HG02798 (cell line): ENCODE measurements at regions not wholly inside any gene's neighbourhood (a gene's known extent, or its start where the extent isn't known, plus 50 kb on each side); places are given as distances from the start of the nearest gene placed in this dataset.

Experiments used
- ATAC-seq: cut with Tn5 transposase; IDR thresholded peaks from one replicate; pipeline ENCODE4 v1.9.1; 2021; ENCODE audit warnings: mild to moderate bottlenecking; ENCODE audit not compliant: unreplicated experiment, poor library complexity

GRCh38 chr4:52212702-52213101 lies 161.6 kb downstream of the SPATA18 start:
- ATAC-seq, result no peak

DNA sequence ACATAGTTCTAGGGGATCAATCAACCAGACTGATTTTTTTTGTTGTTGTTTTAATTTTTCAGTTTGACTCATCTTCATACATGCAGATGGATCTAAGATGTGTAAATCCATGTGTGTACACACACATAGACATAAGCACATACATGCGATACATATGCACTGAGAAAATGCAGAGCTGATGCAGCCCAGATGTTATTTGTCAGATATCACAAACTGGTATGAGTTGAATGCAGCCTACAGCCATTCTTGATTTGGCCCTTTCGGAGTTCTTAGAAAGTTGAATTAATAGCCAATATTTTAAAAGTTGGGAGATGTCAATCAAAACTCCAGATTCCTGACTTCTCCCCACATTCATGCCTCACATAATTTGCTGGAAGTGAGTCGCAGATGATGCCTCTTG lies 180.4 kb downstream of the SPATA18 start:
- ATAC-seq, result no peak

- ATAC-seq, result no peak
These were observed 183.7 kb downstream of the SPATA18 start for GRCh38 chr4:52234561-52235440.

GRCh38 chr4:52235552-52236201 lies 184.6 kb downstream of the SPATA18 start:
- no peak for ATAC-seq

GRCh38 chr4:52241916-52242315 lies 190.8 kb downstream of the SPATA18 start:
- no peak for ATAC-seq

DNA sequence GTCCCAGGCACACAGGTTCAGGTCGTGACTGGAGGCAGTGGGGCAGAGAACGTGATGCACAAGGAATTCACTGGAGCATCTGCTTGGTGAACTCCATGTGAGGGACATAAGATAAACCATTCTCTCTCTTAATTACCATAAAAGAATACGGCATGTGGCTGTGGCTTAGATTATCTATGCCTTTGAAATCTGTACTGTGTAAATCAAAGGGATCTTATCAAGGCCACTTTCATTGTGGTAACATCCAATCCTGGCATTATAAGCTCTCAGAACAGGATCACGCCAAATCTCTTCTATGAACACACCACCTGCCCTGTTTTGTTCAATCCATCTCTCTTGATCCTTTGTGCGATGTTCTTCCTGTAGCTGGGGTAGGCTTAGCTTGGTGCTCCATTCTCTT lies 192.3 kb downstream of the SPATA18 start:
- ATAC-seq, result no peak

DNA sequence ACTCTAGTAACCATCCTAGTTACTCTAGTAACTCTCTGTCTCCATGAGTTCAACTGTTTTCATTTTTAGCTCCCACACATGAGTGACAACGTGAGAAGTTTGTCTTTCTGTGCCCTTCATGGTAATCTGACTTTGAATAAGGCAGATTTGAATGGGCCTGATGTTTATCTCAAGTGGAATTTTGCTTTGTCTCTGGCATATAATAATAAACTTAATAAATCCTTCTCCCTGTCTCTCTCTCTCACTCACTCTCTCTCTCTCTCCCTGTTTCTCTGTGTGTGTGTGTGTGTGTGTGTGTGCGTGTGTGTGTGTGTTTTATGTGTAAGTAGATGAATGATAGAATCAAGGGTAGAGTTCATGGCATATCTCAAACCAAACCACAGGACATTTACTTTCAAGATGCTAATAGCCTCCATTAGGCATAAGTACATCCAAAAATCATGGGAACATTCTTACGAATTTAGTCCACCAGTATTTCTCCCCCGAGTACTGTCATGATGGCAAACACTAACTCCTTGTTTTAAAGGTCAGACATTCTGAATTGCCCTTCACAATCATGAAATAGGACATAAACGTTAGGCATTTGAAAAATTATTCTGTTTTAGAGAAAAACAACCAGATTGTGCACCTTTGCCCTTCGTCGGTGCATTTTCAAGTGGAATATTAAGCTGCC lies 193.1 kb downstream of the SPATA18 start:
- ATAC-seq, result no peak

GRCh38 chr4:52244848-52245247 lies 193.7 kb downstream of the SPATA18 start:
- no peak for ATAC-seq

DNA sequence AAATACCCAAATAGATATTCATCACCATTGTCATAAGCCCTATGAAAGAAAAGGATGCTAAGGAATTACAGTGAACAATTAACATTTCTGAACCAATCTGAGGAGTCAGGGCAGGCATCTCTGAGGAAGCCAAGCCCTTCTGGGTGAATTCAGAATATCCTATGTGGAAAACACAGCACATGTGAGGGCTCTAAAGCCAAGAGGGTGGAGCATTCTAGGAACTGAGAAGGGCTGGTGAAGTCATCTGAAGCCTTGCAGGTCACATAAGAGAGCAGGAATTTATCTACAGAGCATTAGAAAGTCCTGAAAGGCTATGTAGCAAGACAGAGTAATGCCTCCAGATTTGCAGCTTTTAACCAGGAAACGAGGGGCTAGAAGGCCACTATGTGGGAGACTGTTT lies 195.7 kb downstream of the SPATA18 start:
- ATAC-seq, result no peak

- ATAC-seq, result no peak
These were observed 196.8 kb downstream of the SPATA18 start for GRCh38 chr4:52247941-52248340.

- no peak for ATAC-seq
These were observed 197.7 kb downstream of the SPATA18 start for GRCh38 chr4:52248820-52249219.

DNA sequence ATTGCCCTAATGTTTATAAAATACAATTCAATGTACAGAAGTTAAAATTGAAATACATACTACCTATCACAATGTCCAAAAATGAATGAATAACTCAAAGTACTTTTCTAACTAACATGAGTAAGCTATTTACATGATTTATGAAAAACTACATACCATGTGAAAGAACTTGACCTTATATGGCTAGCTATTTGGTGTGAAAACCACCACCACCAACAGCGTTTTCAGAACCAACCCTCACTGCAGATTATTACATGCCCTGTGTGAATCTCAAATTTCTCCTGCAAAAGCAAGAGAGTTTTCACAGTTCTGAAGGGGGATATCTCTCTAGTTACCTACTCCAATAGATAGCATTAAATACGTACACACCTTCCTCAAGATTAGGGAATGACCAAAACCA lies 198.5 kb downstream of the SPATA18 start:
- ATAC-seq, result no peak

DNA sequence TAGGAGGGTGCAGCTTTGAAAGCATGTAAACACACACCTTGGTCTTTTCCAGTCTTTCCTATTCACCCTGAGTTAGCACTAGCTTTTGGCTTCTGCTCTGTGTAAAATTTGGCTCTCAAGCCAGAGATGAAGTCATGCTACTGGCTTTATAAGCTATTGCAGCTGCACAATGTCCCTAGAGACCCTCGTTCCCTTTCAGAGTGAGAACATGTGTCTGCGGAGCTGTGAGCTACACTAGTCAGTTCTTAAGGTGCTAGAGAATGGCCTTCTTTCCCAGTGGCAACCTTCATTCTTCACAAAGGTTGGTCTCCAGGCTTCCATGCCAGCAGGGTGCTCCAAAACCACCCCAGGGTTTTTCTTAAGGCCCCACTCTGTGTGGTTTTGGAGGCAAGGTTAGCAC lies 199.1 kb downstream of the SPATA18 start:
- ATAC-seq, result no peak

GRCh38 chr4:52251864-52252263 lies 200.8 kb downstream of the SPATA18 start:
- no peak for ATAC-seq

DNA sequence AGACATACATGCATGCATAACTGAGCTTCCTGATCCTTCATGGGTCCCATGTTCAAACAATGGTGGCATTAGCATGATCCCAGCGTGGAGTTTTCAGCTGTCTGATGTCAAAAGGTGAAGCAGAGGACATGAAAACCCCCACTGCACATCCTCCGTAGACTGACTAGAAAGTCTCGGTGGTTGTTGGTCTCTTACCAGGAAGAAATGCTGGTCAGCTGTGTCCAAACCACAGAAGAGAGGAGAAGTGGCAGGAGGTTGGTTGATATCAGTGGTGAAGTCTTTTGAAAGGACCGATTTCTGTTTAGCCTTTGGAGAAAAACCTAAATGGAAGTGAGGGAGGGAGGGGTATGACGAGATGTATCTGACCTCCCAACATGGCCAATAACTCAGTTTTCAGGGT lies 201.9 kb downstream of the SPATA18 start:
- no peak for ATAC-seq

GRCh38 chr4:52256522-52256921 lies 205.4 kb downstream of the SPATA18 start:
- ATAC-seq, result no peak

DNA sequence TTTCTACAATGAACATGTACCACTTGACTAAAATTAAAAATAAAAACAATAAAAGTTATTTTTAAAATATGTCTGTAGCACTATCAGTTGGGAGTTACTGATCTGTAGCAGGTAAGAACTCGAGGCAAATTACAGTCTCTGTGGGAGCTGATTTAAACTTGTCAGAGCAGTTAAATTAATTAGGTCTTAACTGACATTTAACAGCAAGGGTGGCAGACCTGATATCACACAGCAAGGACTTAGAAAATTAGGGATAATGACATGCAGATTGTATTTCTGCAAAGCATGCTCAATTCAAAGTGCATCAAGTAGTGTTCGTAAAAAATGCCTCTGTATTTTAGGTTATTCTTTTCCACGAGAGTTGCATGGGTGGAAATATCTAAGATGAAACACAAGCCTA lies 208.9 kb downstream of the SPATA18 start:
- ATAC-seq, result no peak

- ATAC-seq, result no peak
These were observed 209.6 kb downstream of the SPATA18 start for GRCh38 chr4:52260514-52261210.

DNA sequence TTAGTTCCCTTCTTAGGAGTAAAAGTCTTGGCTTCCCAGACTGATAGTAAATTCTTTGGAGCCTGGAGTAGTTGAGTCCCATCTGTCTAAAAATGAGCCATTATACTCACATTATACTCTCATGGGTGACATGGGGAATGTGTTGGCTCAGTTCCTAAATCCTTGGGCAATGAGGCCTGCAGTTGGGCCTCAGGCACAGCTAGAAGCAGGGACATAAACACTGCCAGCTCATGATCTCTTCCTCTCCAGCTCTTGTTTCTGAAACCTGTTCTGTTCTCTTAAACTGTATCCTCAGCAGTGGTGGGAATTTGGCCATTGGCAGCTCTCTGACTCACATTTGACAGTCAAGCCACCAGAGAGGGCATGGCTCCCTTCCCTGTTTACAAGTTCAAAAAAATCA lies 212.5 kb downstream of the SPATA18 start:
- no peak for ATAC-seq

DNA sequence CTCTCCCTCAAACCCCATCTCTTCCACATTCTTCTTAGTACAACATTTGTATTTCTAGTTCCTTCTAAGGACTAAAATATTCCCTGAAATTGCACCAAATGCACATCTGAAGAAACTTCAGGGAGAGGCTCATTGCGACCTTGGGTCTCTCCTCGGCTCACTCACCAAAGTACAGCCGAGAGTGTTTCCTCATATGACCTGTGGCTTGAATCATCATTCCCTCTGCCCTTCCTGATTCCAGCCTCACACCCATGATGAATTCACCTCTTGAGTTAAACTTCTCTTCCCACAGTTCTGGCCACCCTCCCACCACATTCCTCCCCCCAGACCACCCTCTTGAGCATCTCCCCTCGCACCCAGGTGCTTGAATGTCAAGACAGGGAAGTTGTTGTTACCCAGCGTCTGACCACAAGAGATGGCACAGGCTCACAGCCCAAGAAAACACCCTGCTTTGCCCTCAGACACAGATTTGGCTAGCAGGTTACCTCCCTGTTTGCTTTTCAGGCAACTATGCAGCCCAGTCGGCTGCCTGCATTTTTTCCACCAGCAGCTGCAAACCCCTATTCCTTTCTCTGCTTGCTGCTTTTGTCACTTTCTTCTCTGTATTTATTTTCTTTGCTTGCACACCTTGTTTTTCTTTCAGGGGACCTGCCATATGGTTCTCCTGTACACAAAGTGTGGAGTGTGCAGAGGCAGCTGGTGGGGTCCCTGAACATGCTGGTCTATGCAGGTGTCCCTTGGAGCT lies 214.8 kb downstream of the SPATA18 start:
- ATAC-seq, result no peak
